ENCODE measurements at regions not wholly inside any gene's neighbourhood (a gene's known extent, or its start where the extent isn't known, plus 50 kb on each side); places are given as distances from the start of the nearest gene placed in this dataset.

DNA sequence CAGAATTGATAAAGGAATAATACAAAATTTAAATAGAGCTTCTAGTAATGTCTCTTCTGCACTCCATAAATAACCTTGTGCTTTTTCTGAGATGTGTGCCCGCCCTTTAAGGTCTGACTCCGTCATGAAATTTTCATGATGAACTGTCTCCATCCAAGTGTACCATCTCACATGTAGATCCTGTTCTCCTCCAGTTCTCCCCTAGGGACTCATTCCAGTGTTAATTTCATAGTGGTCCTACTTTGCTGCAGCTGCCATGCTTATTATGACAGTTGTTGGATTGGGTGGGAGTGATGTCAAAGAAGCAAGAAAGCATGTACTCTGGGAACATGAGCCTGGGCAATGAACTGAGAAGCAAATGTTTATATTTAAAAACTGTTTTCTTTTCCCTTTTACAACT, 442.5 kb upstream of the PDE3A start:
- DNase-seq = no peak

DNA sequence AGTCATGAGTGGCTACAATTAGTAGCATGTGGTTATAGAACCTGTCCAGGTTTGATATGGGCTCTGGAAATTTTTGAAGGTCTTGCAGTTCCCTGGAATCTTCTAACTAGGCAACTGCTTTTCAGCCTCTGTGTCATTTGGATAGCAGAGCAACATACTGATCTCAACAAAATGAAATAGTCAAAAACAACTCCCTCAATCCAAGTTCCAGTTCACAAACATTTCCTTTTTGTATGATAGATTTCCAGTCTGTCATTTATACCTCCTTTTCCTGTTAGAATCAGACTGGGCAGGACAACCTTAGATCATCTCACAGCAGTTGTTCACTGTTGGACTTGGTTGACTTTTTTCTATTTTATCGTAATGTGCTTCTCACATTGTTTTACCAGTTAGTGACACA, 442.1 kb upstream of the PDE3A start:
- Mint-ChIP-seq H3K9me3 (peaks cover 0 to 7% (median 4%) of the 10 kb centered on the region in 7 donors), H3K27me3 (no peaks in the 10 kb centered on the region), H3K4me1 (no peaks in the 10 kb centered on the region), H3K4me3 (no peak overlapping the region), H3K36me3 (no peaks in the 10 kb centered on the region), H3K27ac (no peak overlapping the region)
- ATAC-seq (ENCODE audit: low read depth in 2 of 2) = no peak
- DNase-seq = no peak

More for the DNA sequence above, 442.5 kb upstream of the PDE3A start:
- ATAC-seq (ENCODE audit: low read depth in 2 of 2) = no peak
- no peaks in the 10 kb centered on the region for H3K36me3 Mint-ChIP-seq
- no peaks in the 10 kb centered on the region for H3K27me3 Mint-ChIP-seq
- H3K4me1 Mint-ChIP-seq = no peaks in the 10 kb centered on the region
- H3K9me3 Mint-ChIP-seq = peaks cover 0 to 7% (median 4%) of the 10 kb centered on the region in 7 donors
- H3K4me3 Mint-ChIP-seq = no peak overlapping the region
- H3K27ac Mint-ChIP-seq = no peak overlapping the region

- Mint-ChIP-seq H3K4me1 (no peaks in the 10 kb centered on the region), H3K9me3 (peaks cover 0 to 6% (median 0%) of the 10 kb centered on the region in 7 donors), H3K27me3 (no peaks in the 10 kb centered on the region), H3K36me3 (no peaks in the 10 kb centered on the region), H3K27ac (no peak overlapping the region), H3K4me3 (no peak overlapping the region)
- DNase-seq (no peak), ATAC-seq (ENCODE audit: low read depth in 2 of 2) (no peak)
Observed at GRCh38 chr12:19927661-19928060, 440.7 kb upstream of the PDE3A start.

GRCh38 chr12:19932413-19932812, 435.9 kb upstream of the PDE3A start:
- H3K9me3 Mint-ChIP-seq = peaks cover 0 to 11% (median 5%) of the 10 kb centered on the region in 7 donors
- H3K27me3 Mint-ChIP-seq = no peaks in the 10 kb centered on the region
- H3K36me3 Mint-ChIP-seq = no peaks in the 10 kb centered on the region
- no peak overlapping the region for H3K4me3 Mint-ChIP-seq
- H3K4me1 Mint-ChIP-seq = no peaks in the 10 kb centered on the region
- no peak for DNase-seq
- H3K27ac Mint-ChIP-seq = no peak overlapping the region
- ATAC-seq (ENCODE audit: low read depth in 2 of 2) = no peak

GRCh38 chr12:19933924-19934323, 434.4 kb upstream of the PDE3A start:
- no peak for DNase-seq
- ATAC-seq (ENCODE audit: low read depth in 2 of 2) = no peak

DNA sequence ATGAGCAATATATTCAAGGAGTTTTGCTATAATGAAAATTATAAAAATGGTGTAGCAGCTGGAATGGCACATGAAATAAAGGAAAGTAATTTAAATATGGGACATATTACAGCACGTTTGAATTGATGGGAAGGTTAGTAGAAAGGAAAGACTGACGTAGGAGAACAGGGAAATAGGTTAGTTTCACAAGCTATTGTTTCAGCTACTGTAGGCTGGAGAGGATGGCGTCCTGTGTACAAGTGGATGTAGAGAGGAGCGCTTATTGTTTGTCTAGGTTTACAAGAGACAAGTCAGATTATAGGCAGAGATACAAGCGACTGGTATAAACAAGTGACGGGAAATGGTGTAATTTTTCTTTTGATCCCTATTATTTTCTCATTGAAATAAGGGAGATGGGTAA, 431.2 kb upstream of the PDE3A start:
- no peak for ATAC-seq (ENCODE audit: low read depth in 2 of 2)
- no peak for DNase-seq
- Mint-ChIP-seq H3K9me3 (peaks cover 0 to 9% (median 6%) of the 10 kb centered on the region in 7 donors), H3K4me1 (no peaks in the 10 kb centered on the region), H3K36me3 (no peaks in the 10 kb centered on the region), H3K27ac (no peak overlapping the region), H3K4me3 (no peak overlapping the region), H3K27me3 (no peaks in the 10 kb centered on the region)

More at GRCh38 chr12:19933924-19934323, 434.4 kb upstream of the PDE3A start:
- no peak overlapping the region for H3K4me3 Mint-ChIP-seq
- H3K9me3 Mint-ChIP-seq = peaks cover 0 to 13% (median 5%) of the 10 kb centered on the region in 7 donors
- no peak overlapping the region for H3K27ac Mint-ChIP-seq
- H3K36me3 Mint-ChIP-seq = no peaks in the 10 kb centered on the region
- H3K4me1 Mint-ChIP-seq = no peaks in the 10 kb centered on the region
- no peaks in the 10 kb centered on the region for H3K27me3 Mint-ChIP-seq

- Mint-ChIP-seq H3K4me3 (no peak overlapping the region), H3K27me3 (no peaks in the 10 kb centered on the region), H3K27ac (no peak overlapping the region)
Observed at GRCh38 chr12:19938031-19938430, 430.3 kb upstream of the PDE3A start.

DNA sequence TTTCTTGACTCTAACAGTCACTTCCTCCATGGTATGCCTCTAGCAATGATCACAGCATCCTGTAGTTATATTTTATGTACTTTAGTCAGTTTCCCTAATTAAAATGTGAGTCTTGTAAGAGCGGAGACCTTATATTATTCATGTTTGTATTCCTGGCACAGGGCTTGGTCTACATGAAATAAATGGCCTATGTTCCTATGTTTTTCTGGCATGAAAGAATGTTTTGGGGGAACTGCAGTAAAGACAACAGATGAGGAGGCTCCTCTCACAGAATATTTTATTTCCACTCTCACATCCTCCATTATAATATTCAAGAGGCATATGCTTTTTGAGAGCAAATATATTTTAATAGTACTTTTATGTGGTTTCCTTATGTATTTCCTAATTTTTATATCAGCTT, 429.8 kb upstream of the PDE3A start:
- ATAC-seq (ENCODE audit: low read depth in 2 of 2) = no peak
- no peak for DNase-seq
- no peaks in the 10 kb centered on the region for H3K27me3 Mint-ChIP-seq
- no peaks in the 10 kb centered on the region for H3K4me1 Mint-ChIP-seq
- H3K9me3 Mint-ChIP-seq = peaks cover 0 to 12% (median 6%) of the 10 kb centered on the region in 7 donors
- H3K27ac Mint-ChIP-seq = no peak overlapping the region
- H3K4me3 Mint-ChIP-seq = no peak overlapping the region
- no peaks in the 10 kb centered on the region for H3K36me3 Mint-ChIP-seq

More at GRCh38 chr12:19938031-19938430, 430.3 kb upstream of the PDE3A start:
- ATAC-seq (ENCODE audit: low read depth in 2 of 2) (no peak), DNase-seq (no peak)
- peaks cover 0 to 9% (median 6%) of the 10 kb centered on the region in 7 donors for H3K9me3 Mint-ChIP-seq
- no peaks in the 10 kb centered on the region for H3K36me3 Mint-ChIP-seq
- H3K4me1 Mint-ChIP-seq = no peaks in the 10 kb centered on the region

- ATAC-seq (ENCODE audit: low read depth in 2 of 2) (no peak), DNase-seq (no peak)
- H3K27ac Mint-ChIP-seq = no peak overlapping the region
- no peaks in the 10 kb centered on the region for H3K4me1 Mint-ChIP-seq
- no peak overlapping the region for H3K4me3 Mint-ChIP-seq
- peaks cover 0 to 14% (median 5%) of the 10 kb centered on the region in 7 donors for H3K9me3 Mint-ChIP-seq
- no peaks in the 10 kb centered on the region for H3K27me3 Mint-ChIP-seq
- H3K36me3 Mint-ChIP-seq = no peaks in the 10 kb centered on the region
Observed at GRCh38 chr12:19940267-19940666, 428.1 kb upstream of the PDE3A start.

DNA sequence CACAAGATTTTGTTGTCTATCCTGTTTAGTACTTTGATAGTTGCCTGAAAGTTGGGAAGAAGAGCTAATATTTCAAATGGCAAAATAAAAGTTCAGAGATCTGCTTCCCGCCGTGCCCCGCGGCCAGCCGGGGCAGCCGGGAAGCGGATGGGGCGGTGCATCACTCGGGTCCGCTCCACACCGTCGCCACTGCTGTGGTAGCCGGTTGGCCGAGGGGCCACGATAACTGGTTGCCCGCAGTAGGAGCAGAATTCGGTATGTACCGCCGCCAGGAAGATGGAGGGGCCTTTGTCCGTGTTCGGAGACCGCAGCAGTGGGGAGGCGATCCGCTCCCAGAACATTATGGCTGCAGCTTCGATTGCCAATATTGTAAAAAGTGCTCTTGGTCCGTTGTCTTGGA, 427.2 kb upstream of the PDE3A start:
- ATAC-seq (ENCODE audit: low read depth in 2 of 2) = no peak
- no peak overlapping the region for H3K4me3 Mint-ChIP-seq
- no peaks in the 10 kb centered on the region for H3K36me3 Mint-ChIP-seq
- no peak overlapping the region for H3K27ac Mint-ChIP-seq
- H3K4me1 Mint-ChIP-seq = no peaks in the 10 kb centered on the region
- no peak for DNase-seq
- peaks cover 0 to 14% (median 5%) of the 10 kb centered on the region in 7 donors for H3K9me3 Mint-ChIP-seq
- no peaks in the 10 kb centered on the region for H3K27me3 Mint-ChIP-seq

DNA sequence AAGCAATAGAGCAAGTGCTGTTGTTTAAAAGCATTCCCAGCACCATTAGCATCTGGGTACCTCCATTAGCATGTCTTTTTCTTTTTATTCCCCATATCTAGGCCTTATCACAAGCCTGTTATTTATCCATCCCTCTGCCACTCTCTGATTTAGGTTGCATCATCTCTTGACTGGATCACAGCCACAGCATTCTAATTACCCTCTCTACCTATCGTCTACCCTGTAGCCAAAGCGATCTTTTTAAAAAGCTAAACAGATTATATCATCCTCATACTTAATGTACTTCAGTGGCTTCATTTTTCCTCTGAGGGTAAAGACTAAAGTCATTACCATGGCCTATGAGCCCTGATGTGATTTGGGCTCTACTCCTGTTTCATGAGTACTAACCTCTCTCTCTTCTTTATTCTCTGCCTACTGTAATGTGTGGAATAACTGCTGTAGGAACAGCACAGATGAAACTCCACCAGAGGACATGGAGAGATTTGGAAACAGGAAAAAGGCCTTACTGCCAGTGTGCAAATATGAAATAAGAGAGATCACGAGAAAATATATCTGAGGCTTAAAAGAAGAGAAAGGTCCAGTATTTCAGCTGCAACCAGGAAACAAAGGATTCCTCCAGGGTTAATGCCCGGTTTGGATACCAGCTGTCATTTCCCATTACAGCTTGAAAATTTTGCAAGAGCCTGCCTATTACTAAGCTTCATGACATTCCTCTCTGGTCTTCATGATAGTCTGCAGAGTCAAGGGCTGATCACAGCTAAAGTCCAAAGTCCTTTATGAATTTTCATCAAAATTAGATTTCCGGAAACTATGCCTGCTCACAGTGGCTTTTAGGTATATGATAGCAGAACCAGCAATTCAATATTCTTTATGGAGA, 422.5 kb upstream of the PDE3A start:
- ATAC-seq (ENCODE audit: low read depth in 2 of 2) (no peak), DNase-seq (no peak)
- Mint-ChIP-seq H3K27me3 (no peaks in the 10 kb centered on the region), H3K36me3 (no peaks in the 10 kb centered on the region), H3K4me1 (no peaks in the 10 kb centered on the region), H3K9me3 (peaks cover 5 to 20% (median 7%) of the 10 kb centered on the region in 7 donors), H3K27ac (no peak overlapping the region), H3K4me3 (no peak overlapping the region)

DNA sequence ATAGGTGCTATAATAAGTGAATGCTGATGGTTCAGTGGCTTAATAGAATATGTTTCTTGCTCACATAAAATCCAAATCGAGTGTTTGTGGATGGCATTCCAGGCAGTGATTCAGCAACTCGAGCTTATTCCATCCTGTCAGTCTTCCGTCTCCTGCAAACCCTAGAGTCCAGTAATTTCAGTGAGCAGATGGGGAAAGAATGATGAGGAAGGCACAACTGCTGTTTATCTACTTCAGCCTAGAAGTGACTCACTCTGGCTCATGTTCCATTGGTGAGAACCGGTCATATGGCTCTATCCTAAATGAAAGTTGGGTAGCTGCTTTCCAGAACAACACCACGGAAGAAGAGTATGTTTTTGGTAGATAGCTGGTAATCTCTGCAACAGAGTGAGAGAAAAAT, 421.8 kb upstream of the PDE3A start:
- no peaks in the 10 kb centered on the region for H3K4me1 Mint-ChIP-seq

GRCh38 chr12:19947344-19947743, 421.0 kb upstream of the PDE3A start:
- no peak overlapping the region for H3K4me3 Mint-ChIP-seq
- peaks cover 2 to 20% (median 9%) of the 10 kb centered on the region in 7 donors for H3K9me3 Mint-ChIP-seq
- ATAC-seq (ENCODE audit: low read depth in 2 of 2) (no peak), DNase-seq (no peak)
- H3K27me3 Mint-ChIP-seq = no peaks in the 10 kb centered on the region
- no peaks in the 10 kb centered on the region for H3K36me3 Mint-ChIP-seq
- no peaks in the 10 kb centered on the region for H3K4me1 Mint-ChIP-seq
- no peak overlapping the region for H3K27ac Mint-ChIP-seq

More for the DNA sequence above, 421.8 kb upstream of the PDE3A start:
- DNase-seq (no peak), ATAC-seq (ENCODE audit: low read depth in 2 of 2) (no peak)
- H3K27ac Mint-ChIP-seq = no peak overlapping the region
- H3K4me3 Mint-ChIP-seq = no peak overlapping the region
- peaks cover 5 to 20% (median 7%) of the 10 kb centered on the region in 7 donors for H3K9me3 Mint-ChIP-seq
- no peaks in the 10 kb centered on the region for H3K36me3 Mint-ChIP-seq
- H3K27me3 Mint-ChIP-seq = no peaks in the 10 kb centered on the region

DNA sequence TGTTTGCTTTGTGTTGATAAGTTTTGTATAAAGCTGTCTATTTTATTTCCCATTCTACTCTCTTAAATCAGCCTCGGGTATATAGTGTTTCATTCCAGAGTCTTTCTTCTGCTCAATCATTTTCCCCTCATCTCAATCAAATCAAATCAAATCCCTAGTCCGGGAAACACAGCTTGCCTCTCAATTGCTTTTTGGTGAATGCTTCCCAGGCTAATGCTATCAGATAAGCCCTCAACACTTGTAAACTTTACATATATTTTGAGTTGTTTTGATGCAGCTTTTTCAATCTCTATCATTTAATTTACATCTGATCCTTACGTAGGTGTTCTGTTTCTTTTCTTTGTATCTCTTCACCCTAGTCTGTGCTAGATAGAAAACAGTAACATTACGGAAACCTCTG, 416.7 kb upstream of the PDE3A start:
- H3K27me3 Mint-ChIP-seq = peaks cover 0 to 4% (median 0%) of the 10 kb centered on the region in 3 donors
- H3K27ac Mint-ChIP-seq = no peak overlapping the region
- peaks cover 0 to 25% (median 1%) of the 10 kb centered on the region in 7 donors for H3K9me3 Mint-ChIP-seq
- ATAC-seq (ENCODE audit: low read depth in 2 of 2) = no peak
- H3K4me3 Mint-ChIP-seq = no peak overlapping the region
- no peaks in the 10 kb centered on the region for H3K36me3 Mint-ChIP-seq
- no peaks in the 10 kb centered on the region for H3K4me1 Mint-ChIP-seq
- no peak for DNase-seq
